DOHH2 (cell line): ENCODE measurements at regions not wholly inside any gene's neighbourhood (a gene's known extent, or its start where the extent isn't known, plus 50 kb on each side); places are given as distances from the start of the nearest gene placed in this dataset.

Experiments used
- EZH2phosphoT487 ChIP-seq: fragments of 200-600 bp; sonication (generic); IDR thresholded peaks from 2 replicates; pipeline ENCODE4 v1.6.1; 2017; ENCODE audit warnings: borderline replicate concordance, mild to moderate bottlenecking, antibody characterized with exemption, low read length, moderate library complexity, mixed read lengths
- TF ChIP-seq, protein P1 (sequence below): fragments of 200-600 bp; sonication (generic); IDR thresholded peaks from one replicate; pipeline ENCODE4 v1.5.1; 2014; ENCODE audit warnings: antibody characterized with exemption, mild to moderate bottlenecking, low read depth, low read length; ENCODE audit not compliant: poor library complexity, severe bottlenecking

DNA sequence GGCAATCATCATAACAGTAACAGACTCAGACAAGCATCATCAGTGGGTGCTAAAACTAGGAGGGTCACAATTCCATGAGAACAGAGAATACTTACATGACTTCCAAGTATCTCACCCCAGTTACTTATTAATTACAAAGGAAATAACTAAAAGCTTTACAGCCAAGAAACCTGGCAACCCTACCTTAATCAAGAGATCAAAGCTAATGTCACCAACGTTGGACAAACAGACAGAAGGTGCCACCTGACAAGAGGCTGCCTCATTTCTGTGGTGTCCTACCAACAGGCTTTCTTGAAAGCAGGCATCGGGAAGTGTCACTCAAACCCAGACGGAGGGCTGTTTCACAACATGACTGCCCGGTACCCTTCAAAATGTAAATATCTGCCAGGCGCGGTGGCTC, 84.6 kb downstream of the RMI2 start:
- TF ChIP-seq, protein P1, sequence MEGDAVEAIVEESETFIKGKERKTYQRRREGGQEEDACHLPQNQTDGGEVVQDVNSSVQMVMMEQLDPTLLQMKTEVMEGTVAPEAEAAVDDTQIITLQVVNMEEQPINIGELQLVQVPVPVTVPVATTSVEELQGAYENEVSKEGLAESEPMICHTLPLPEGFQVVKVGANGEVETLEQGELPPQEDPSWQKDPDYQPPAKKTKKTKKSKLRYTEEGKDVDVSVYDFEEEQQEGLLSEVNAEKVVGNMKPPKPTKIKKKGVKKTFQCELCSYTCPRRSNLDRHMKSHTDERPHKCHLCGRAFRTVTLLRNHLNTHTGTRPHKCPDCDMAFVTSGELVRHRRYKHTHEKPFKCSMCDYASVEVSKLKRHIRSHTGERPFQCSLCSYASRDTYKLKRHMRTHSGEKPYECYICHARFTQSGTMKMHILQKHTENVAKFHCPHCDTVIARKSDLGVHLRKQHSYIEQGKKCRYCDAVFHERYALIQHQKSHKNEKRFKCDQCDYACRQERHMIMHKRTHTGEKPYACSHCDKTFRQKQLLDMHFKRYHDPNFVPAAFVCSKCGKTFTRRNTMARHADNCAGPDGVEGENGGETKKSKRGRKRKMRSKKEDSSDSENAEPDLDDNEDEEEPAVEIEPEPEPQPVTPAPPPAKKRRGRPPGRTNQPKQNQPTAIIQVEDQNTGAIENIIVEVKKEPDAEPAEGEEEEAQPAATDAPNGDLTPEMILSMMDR, result no peak
- no peak for TF ChIP-seq EZH2phosphoT487
